ENCODE measurements at regions not wholly inside any gene's neighbourhood (a gene's known extent, or its start where the extent isn't known, plus 50 kb on each side); places are given as distances from the start of the nearest gene placed in this dataset.

GRCh38 chr12:31880340-31880739 is 78.9 kb upstream of the RESF1 start:
- Histone ChIP-seq H3K9me3 (ENCODE audit: insufficient read depth in 2 of 2, low read depth in 1 of 2, low read length in 1 of 2) (peaks cover 5 to 8% of the 10 kb centered on the region in 2 experiments; a peak in 3 of 4 replicates), H3K79me1 (ENCODE audit: low read depth, low read length) (no peaks in the 10 kb centered on the region), H3K4me3 (ENCODE audit: extremely low read depth in 1 of 4, insufficient read depth in 2 of 4, low read depth in 3 of 4, low read length in 4 of 4) (no peak overlapping the region), H3K4ac (replicated peaks; ENCODE audit: insufficient read length, low read depth, low read length) (no peak overlapping the region), H3K9ac (replicated peaks in 1 of 4; ENCODE audit: extremely low read depth in 1 of 4, low read depth in 3 of 4, low read length in 3 of 4) (no peak overlapping the region), H2BK5ac (ENCODE audit: low read depth, low read length) (no peak overlapping the region), H3K56ac (replicated peaks; ENCODE audit: insufficient read length, low read depth, low read length) (no peak overlapping the region), H2BK12ac (ENCODE audit: low read depth, low read length) (no peak overlapping the region), H3K4me1 (replicated peaks in 1 of 4; ENCODE audit: control insufficient read depth in 3 of 4, insufficient read depth in 4 of 4, low read length in 3 of 4) (peaks cover 0 to 9% (median 2%) of the 10 kb centered on the region in 4 experiments; a peak in 1 of 7 replicates), H2AFZ (ENCODE audit: low read length) (no peak overlapping the region), H3K79me2 (ENCODE audit: control insufficient read depth in 1 of 2, insufficient read depth in 2 of 2, low read length in 2 of 2) (no peaks in the 10 kb centered on the region), H2BK15ac (ENCODE audit: low read length) (no peak overlapping the region), H3K27me3 (replicated peaks in 1 of 4; ENCODE audit: control insufficient read depth in 3 of 4, extremely low read depth in 1 of 4, insufficient read depth in 3 of 4, low read length in 3 of 4) (no peaks in the 10 kb centered on the region), H3K23me2 (ENCODE audit: low read depth, low read length) (no peaks in the 10 kb centered on the region), H3K14ac (ENCODE audit: insufficient read length) (no peak overlapping the region), H3K18ac (ENCODE audit: extremely low read depth, low read length) (no peak overlapping the region), H2AK5ac (ENCODE audit: low read depth, low read length) (no peak overlapping the region), H4K20me1 (replicated peaks in 1 of 2; ENCODE audit: control insufficient read depth in 1 of 2, insufficient read depth in 2 of 2, low read length in 2 of 2) (no peaks in the 10 kb centered on the region), H3K36me3 (ENCODE audit: control insufficient read depth in 2 of 4, insufficient read depth in 4 of 4, low read length in 3 of 4) (no peaks in the 10 kb centered on the region), H2BK120ac (replicated peaks; ENCODE audit: low read depth, low read length) (no peak overlapping the region), H4K5ac (ENCODE audit: insufficient read length, low read depth, low read length) (no peak overlapping the region), H3K4me2 (ENCODE audit: insufficient read depth in 1 of 2, low read depth in 2 of 2, low read length in 2 of 2) (no peak overlapping the region), H3K23ac (ENCODE audit: insufficient read length) (no peak overlapping the region), H4K8ac (ENCODE audit: extremely low read depth, insufficient read depth, low read length) (no peak overlapping the region), H2BK20ac (ENCODE audit: low read length) (no peak overlapping the region), H3K27ac (ENCODE audit: low read depth, low read length) (no peak overlapping the region), H4K91ac (replicated peaks; ENCODE audit: insufficient read length, low read length) (no peak overlapping the region)
- FAIRE-seq (no peak), DNase-seq (ENCODE audit: low read depth in 1 of 2, low spot score in 2 of 2) (no peak)
- POLR2A ChIA-PET (ENCODE audit: partially characterized antibody), result no interaction called here
- CTCF ChIA-PET (ENCODE audit: partially characterized antibody), result interaction anchor here (1.3 kb wide), 1 partner anchor 16 kb away, joined by 4 read pairs; no protein-coding TSS in a partner anchor
- TF ChIP-seq ATF3 (IDR thresholded peaks at IDR 0.05; ENCODE audit: insufficient read depth, low read depth, low read length) (no peak), EGR1 (IDR thresholded peaks at IDR 0.05; ENCODE audit: borderline replicate concordance, low read depth, low read length) (no peak), BCL11A (IDR thresholded peaks at IDR 0.05; ENCODE audit: low read depth in 2 of 2, low read length in 2 of 2) (no peak), NANOG (IDR thresholded peaks at IDR 0.05; ENCODE audit: insufficient read depth, low read depth, low read length, poor library complexity, severe bottlenecking) (no peak), RFX5 (IDR thresholded peaks at IDR 0.05; ENCODE audit: borderline replicate concordance, low read depth, low read length) (no peak), KDM1A (IDR thresholded peaks at IDR 0.05; ENCODE audit: borderline replicate concordance, low read length) (no peak), RBBP5 (IDR thresholded peaks at IDR 0.05; ENCODE audit: borderline replicate concordance, low read depth, low read length) (no peak), MAFK (IDR thresholded peaks at IDR 0.05; ENCODE audit: low read depth, low read length) (no peak), TAF7 (optimal IDR thresholded peaks at IDR 0.05; ENCODE audit: borderline replicate concordance, low read depth, low read length) (no peak), CHD1 (IDR thresholded peaks at IDR 0.05; ENCODE audit: low read depth, low read length) (no peak), ZNF274 (IDR thresholded peaks at IDR 0.05; ENCODE audit: borderline replicate concordance, extremely low read depth, low read length) (no peak), GTF2F1 (IDR thresholded peaks at IDR 0.05; ENCODE audit: borderline replicate concordance, low read depth, low read length) (no peak), POLR2A (IDR thresholded peaks at IDR 0.05; ENCODE audit: control extremely low read depth in 1 of 2, low read depth in 2 of 2, low read length in 2 of 2) (no peak), SIX5 (IDR thresholded peaks at IDR 0.05; ENCODE audit: low read depth, low read length) (no peak), FOSL1 (IDR thresholded peaks at IDR 0.05; ENCODE audit: insufficient read depth, low read depth, low read length) (no peak)

Data from H1 (cell line).